ENCODE measurements at regions not wholly inside any gene's neighbourhood (a gene's known extent, or its start where the extent isn't known, plus 50 kb on each side); places are given as distances from the start of the nearest gene placed in this dataset.

GRCh38 chr14:26984311-26985177 lies 386.7 kb upstream of the NOVA1 start:
- Histone ChIP-seq H3K36me3 (no peaks in the 10 kb centered on the region), H3K4me1 (no peaks in the 10 kb centered on the region), H3K27me3 (no peaks in the 10 kb centered on the region), H3K9me3 (no peaks in the 10 kb centered on the region), H3K9ac (no peak overlapping the region), H3K4me3 (no peak overlapping the region), H3K27ac (no peak overlapping the region), H4K20me1 (no peaks in the 10 kb centered on the region), H3K4me2 (no peak overlapping the region)
- no peak for TF ChIP-seq Cebpa-rat (IDR thresholded peaks at IDR 0.05)

DNA sequence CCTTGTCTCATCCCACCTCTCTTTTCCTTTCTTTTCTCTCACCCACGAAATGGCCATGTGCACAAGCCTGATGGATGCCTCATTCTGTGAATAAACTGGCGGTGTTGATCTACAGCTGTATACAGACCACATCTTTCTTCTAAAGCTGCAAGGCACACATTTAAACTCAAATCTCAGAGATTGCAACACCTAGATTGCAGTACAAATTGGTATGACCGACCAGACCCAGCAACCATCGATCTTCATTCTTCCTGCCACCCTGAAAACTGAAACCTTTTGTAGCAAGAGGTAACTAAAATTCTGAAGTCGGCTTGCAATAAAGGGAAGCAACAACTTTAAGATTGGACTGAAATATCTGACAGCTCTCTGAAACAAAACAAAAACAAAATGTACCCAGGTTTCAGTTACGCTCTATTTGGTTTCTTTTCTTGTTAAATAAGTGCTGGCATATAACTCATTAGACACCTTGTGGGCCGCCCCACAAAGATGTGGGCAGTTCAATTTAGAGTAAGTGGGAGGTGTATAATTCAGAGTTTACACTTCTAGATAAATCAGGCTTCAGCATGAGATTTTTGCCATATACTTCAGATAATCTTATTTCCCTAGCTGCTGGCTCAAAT lies 390.0 kb upstream of the NOVA1 start:
- Histone ChIP-seq H3K9ac (no peak overlapping the region), H3K4me2 (no peak overlapping the region), H3K27ac (no peak overlapping the region)

DNA sequence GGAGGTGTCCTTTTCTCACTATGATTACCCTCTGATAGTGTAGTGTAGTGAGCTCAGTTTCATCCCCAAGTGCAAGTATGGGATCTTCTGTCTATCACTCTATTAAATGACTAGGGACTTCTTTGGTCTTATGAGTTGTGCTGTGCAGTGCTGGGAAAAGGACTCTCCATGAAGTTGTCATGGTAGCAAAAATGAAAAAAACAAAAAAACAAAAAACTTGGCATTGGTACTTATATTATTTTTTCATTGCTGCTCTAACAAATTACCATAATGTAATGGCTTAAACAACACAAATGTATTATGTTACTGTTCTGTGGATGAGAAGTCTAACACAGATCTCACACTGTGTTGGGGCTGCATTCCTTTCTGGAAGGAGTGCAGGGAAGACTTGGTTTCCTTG lies 393.1 kb upstream of the NOVA1 start:
- no peaks in the 10 kb centered on the region for H3K36me3 ChIP-seq
- H3K27ac ChIP-seq: no peak overlapping the region
- H3K9me3 ChIP-seq: no peaks in the 10 kb centered on the region
- no peaks in the 10 kb centered on the region for H4K20me1 ChIP-seq
- H3K27me3 ChIP-seq: no peaks in the 10 kb centered on the region
- no peak overlapping the region for H3K9ac ChIP-seq
- no peak overlapping the region for H3K4me3 ChIP-seq
- no peaks in the 10 kb centered on the region for H3K4me1 ChIP-seq
- H3K4me2 ChIP-seq: no peak overlapping the region
- TF ChIP-seq Cebpa-rat (IDR thresholded peaks at IDR 0.05): no peak

More for the DNA sequence above, 390.0 kb upstream of the NOVA1 start:
- Histone ChIP-seq H4K20me1 (no peaks in the 10 kb centered on the region), H3K27me3 (no peaks in the 10 kb centered on the region), H3K4me1 (no peaks in the 10 kb centered on the region), H3K9me3 (no peaks in the 10 kb centered on the region), H3K4me3 (no peak overlapping the region), H3K36me3 (no peaks in the 10 kb centered on the region)
- TF ChIP-seq Cebpa-rat (IDR thresholded peaks at IDR 0.05): no peak

DNA sequence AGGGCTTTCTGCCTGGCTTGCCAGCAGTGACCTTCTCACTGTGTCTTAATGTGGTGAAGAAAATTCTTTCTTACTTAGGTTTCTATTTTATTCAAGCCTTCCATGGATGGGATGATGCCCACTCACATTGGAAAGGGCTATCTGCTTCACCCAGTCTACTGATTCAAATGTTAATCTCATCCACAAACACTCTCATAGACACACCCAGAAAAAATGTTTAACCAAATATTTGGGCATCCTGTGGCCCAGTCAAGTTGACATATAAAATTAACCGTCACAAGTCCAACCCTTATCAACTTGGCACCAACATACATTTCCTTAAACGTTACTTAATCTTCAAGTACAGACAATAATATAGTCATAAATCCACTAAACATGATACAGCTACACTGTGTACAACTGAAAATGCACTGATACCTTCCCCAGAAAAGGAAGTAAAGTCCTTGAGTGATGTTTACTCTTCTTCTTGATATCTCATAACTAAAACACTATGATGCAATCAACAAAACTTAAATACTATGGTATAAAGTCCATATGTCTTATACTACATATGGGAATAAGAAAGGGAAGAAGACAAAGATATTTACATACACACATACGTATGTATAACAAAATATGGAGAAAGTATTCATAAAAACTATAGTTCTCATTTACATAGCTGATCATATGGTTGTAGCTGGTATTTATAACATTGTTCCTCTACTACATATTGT lies 394.7 kb upstream of the NOVA1 start:
- no peaks in the 10 kb centered on the region for H3K9me3 ChIP-seq
- TF ChIP-seq Cebpa-rat (IDR thresholded peaks at IDR 0.05): no peak
- H3K4me3 ChIP-seq: no peak overlapping the region
- H3K27me3 ChIP-seq: no peaks in the 10 kb centered on the region
- no peaks in the 10 kb centered on the region for H3K36me3 ChIP-seq
- H3K4me2 ChIP-seq: no peak overlapping the region
- no peaks in the 10 kb centered on the region for H4K20me1 ChIP-seq
- no peak overlapping the region for H3K9ac ChIP-seq
- no peak overlapping the region for H3K27ac ChIP-seq
- no peaks in the 10 kb centered on the region for H3K4me1 ChIP-seq

GRCh38 chr14:26993556-26993955 lies 395.7 kb upstream of the NOVA1 start:
- no peaks in the 10 kb centered on the region for H3K4me1 ChIP-seq
- no peaks in the 10 kb centered on the region for H3K27me3 ChIP-seq
- no peak overlapping the region for H3K4me3 ChIP-seq
- no peaks in the 10 kb centered on the region for H3K36me3 ChIP-seq
- TF ChIP-seq Cebpa-rat (IDR thresholded peaks at IDR 0.05): no peak
- no peak overlapping the region for H3K9ac ChIP-seq
- H3K4me2 ChIP-seq: no peak overlapping the region
- no peaks in the 10 kb centered on the region for H3K9me3 ChIP-seq
- H3K27ac ChIP-seq: no peak overlapping the region
- no peaks in the 10 kb centered on the region for H4K20me1 ChIP-seq

GRCh38 chr14:26995301-26995700 lies 397.5 kb upstream of the NOVA1 start:
- Histone ChIP-seq H3K27me3 (no peaks in the 10 kb centered on the region), H4K20me1 (no peaks in the 10 kb centered on the region), H3K27ac (no peak overlapping the region), H3K4me3 (no peak overlapping the region), H3K9me3 (no peaks in the 10 kb centered on the region), H3K4me1 (no peaks in the 10 kb centered on the region), H3K36me3 (no peaks in the 10 kb centered on the region), H3K9ac (no peak overlapping the region), H3K4me2 (no peak overlapping the region)
- TF ChIP-seq Cebpa-rat (IDR thresholded peaks at IDR 0.05): no peak

- H3K9ac ChIP-seq: no peak overlapping the region
- H3K4me2 ChIP-seq: no peak overlapping the region
- no peaks in the 10 kb centered on the region for H4K20me1 ChIP-seq
- H3K4me3 ChIP-seq: no peak overlapping the region
- no peaks in the 10 kb centered on the region for H3K9me3 ChIP-seq
- no peaks in the 10 kb centered on the region for H3K4me1 ChIP-seq
- no peaks in the 10 kb centered on the region for H3K36me3 ChIP-seq
- no peak for TF ChIP-seq Cebpa-rat (IDR thresholded peaks at IDR 0.05)
- no peaks in the 10 kb centered on the region for H3K27me3 ChIP-seq
- no peak overlapping the region for H3K27ac ChIP-seq
These were observed 398.4 kb upstream of the NOVA1 start for GRCh38 chr14:26996246-26996645.

DNA sequence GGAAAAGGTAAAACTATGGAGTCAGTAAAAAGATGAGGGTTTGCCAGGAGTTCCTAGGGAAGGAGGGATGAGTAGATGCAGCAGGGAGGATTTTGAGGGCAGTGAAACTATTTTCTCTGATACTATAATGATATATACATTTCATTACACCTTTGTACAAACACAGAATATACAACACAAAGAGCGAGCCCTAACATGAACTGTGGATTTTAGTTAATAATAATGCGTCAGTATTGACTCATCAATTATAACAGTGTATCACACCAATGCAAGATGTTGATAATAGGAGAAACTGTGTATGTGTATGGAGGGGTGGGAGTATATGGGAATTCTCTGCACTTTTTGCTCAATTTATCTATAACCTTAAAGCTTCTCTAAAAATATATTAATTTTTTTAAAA lies 404.3 kb upstream of the NOVA1 start:
- Histone ChIP-seq H3K9me3 (no peaks in the 10 kb centered on the region), H3K27ac (no peak overlapping the region), H3K4me1 (no peaks in the 10 kb centered on the region)

DNA sequence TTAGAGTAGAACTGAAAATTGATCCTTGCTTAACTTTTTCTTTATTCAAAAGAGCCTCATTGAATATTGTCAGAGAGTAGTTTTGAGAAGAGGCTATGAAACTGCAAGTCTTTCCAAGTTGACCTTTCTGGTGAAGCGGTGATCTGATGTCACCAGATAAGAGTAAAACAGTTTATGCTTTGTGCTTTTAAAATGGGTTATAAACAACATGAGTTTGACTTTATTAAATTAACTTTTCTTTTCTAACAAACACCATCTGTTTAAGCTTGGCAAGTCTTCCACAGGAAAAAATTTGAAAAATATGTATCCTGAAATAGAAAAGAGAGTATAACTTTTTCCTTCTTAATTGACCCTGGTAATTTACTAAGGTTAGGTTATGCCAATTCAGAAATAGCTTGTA lies 408.7 kb upstream of the NOVA1 start:
- no peaks in the 10 kb centered on the region for H4K20me1 ChIP-seq
- no peak overlapping the region for H3K27ac ChIP-seq
- TF ChIP-seq Cebpa-rat (IDR thresholded peaks at IDR 0.05): no peak
- no peaks in the 10 kb centered on the region for H3K27me3 ChIP-seq
- H3K4me1 ChIP-seq: no peaks in the 10 kb centered on the region
- H3K36me3 ChIP-seq: no peaks in the 10 kb centered on the region
- no peak overlapping the region for H3K4me2 ChIP-seq
- H3K4me3 ChIP-seq: no peak overlapping the region
- H3K9ac ChIP-seq: no peak overlapping the region
- H3K9me3 ChIP-seq: no peaks in the 10 kb centered on the region

More for the DNA sequence above, 404.3 kb upstream of the NOVA1 start:
- H4K20me1 ChIP-seq: no peaks in the 10 kb centered on the region
- H3K9ac ChIP-seq: no peak overlapping the region
- H3K36me3 ChIP-seq: no peaks in the 10 kb centered on the region
- no peak for TF ChIP-seq Cebpa-rat (IDR thresholded peaks at IDR 0.05)
- H3K27me3 ChIP-seq: no peaks in the 10 kb centered on the region
- no peak overlapping the region for H3K4me3 ChIP-seq
- no peak overlapping the region for H3K4me2 ChIP-seq

DNA sequence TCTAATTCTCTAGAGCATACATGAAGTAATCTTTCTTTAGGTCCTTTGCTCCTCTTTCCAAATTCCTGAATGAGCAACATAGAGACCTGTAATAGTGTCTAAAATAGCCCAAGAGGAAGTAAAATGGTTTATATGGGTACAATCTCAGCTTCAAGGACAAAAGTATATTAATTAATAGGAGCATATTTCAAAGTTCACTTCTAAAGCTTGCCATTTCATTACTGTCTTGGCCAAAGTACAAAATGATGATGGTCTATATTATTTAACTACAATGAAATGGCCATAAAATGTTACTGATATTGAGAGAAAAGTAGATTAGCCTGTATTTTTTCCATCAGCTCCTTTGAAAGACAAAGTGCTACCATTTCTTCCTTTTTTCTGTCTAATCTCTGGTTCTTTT lies 410.4 kb upstream of the NOVA1 start:
- Histone ChIP-seq H3K4me3 (no peak overlapping the region), H3K4me1 (no peaks in the 10 kb centered on the region)

More for the DNA sequence above, 410.4 kb upstream of the NOVA1 start:
- Histone ChIP-seq H3K9ac (no peak overlapping the region), H3K9me3 (no peaks in the 10 kb centered on the region), H3K36me3 (no peaks in the 10 kb centered on the region), H3K27me3 (no peaks in the 10 kb centered on the region), H4K20me1 (no peaks in the 10 kb centered on the region), H3K4me2 (no peak overlapping the region), H3K27ac (no peak overlapping the region)
- no peak for TF ChIP-seq Cebpa-rat (IDR thresholded peaks at IDR 0.05)
